Nephron (organoid): ENCODE measurements at regions not wholly inside any gene's neighbourhood (a gene's known extent, or its start where the extent isn't known, plus 50 kb on each side); places are given as distances from the start of the nearest gene placed in this dataset.

ENCODE experiments used
- H3K27ac Mint-ChIP-seq, 3 experiments: 2 replicates each; pipeline ENCODE4 v1.8.0; 2020; ENCODE audit warnings: mixed read lengths in 3 of 3, mild to moderate bottlenecking in 2 of 3, moderate library complexity in 1 of 3
- H3K27me3 Mint-ChIP-seq: 2 replicates; pipeline ENCODE4 v1.8.0; 2021; ENCODE audit warnings: low read depth, mild to moderate bottlenecking, moderate library complexity, mixed read lengths
- H3K36me3 Mint-ChIP-seq: 2 replicates; pipeline ENCODE4 v1.8.0; 2020; ENCODE audit warnings: low read depth, mixed read lengths
- H3K4me1 Mint-ChIP-seq: 2 replicates; pipeline ENCODE4 v1.8.0; 2020; ENCODE audit warnings: mixed read lengths
- H3K4me3 Mint-ChIP-seq, 3 experiments: 2 replicates each; pipeline ENCODE4 v1.8.0; 2020; ENCODE audit warnings: mild to moderate bottlenecking in 3 of 3, mixed read lengths in 3 of 3, moderate library complexity in 2 of 3
- H3K9me3 Mint-ChIP-seq: 2 replicates; pipeline ENCODE4 v1.8.0; 2020; ENCODE audit warnings: mixed read lengths
- TF ChIP-seq, protein P1 (sequence below), 3 experiments: fragments of 200-600 bp; sonication (generic); IDR thresholded peaks; one replicate each; pipeline ENCODE4 v1.5.0; 2021; ENCODE audit warnings: antibody characterized with exemption in 3 of 3; ENCODE audit not compliant: unreplicated experiment in 3 of 3

DNA sequence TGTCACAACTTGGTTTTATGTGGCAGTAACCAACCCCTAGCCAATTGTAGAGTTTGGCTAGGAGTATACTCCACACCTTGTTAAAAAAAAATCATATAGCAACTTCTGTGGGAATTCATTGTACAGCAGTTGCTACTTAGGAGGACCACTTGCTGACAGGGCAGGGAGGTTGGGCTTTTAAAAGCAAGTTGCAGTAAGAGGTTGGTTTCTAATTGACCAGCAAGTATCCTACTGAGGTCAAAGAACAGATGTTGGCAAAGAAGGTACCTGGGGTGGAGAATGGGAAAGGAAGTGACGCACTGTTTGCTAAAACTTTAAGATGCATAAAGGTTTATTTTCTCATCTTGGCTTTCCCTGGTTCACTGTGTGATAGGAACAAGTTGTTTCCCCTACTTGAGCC is 104.6 kb downstream of the TBX3 start:
- H3K4me1 Mint-ChIP-seq, result no peaks in the 10 kb centered on the region
- no peak overlapping the region for H3K27ac Mint-ChIP-seq
- no peaks in the 10 kb centered on the region for H3K36me3 Mint-ChIP-seq
- no peaks in the 10 kb centered on the region for H3K9me3 Mint-ChIP-seq
- H3K27me3 Mint-ChIP-seq, result peaks cover 21% of the 10 kb centered on the region
- TF ChIP-seq, protein P1, sequence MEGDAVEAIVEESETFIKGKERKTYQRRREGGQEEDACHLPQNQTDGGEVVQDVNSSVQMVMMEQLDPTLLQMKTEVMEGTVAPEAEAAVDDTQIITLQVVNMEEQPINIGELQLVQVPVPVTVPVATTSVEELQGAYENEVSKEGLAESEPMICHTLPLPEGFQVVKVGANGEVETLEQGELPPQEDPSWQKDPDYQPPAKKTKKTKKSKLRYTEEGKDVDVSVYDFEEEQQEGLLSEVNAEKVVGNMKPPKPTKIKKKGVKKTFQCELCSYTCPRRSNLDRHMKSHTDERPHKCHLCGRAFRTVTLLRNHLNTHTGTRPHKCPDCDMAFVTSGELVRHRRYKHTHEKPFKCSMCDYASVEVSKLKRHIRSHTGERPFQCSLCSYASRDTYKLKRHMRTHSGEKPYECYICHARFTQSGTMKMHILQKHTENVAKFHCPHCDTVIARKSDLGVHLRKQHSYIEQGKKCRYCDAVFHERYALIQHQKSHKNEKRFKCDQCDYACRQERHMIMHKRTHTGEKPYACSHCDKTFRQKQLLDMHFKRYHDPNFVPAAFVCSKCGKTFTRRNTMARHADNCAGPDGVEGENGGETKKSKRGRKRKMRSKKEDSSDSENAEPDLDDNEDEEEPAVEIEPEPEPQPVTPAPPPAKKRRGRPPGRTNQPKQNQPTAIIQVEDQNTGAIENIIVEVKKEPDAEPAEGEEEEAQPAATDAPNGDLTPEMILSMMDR (IDR thresholded peaks at IDR 0.05; ENCODE audit: unreplicated experiment in 3 of 3), result no peak
- H3K4me3 Mint-ChIP-seq, result no peak overlapping the region

DNA sequence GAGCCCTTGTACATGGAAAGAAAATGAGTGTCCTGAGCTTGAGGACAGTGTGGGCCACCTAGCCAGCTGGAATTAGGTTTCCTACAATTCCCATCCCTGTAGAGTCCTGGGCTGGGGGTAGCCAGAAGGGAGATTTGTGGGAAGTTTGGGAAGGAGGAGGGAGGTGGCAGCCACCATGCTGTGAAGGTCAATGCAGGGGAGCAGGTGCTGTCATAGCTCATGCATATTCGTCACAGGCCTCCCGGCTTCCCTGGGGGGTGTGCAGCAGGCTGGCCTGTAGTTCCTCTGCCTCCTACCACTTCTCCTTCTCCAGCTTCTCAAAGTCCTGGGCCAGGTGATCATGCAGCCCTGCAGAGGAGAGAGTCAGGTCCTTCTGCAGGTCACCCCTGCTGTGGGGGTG is 121.3 kb downstream of the TBX3 start:
- H3K36me3 Mint-ChIP-seq, result no peaks in the 10 kb centered on the region
- H3K4me1 Mint-ChIP-seq, result no peaks in the 10 kb centered on the region
- peaks cover 23% of the 10 kb centered on the region for H3K27me3 Mint-ChIP-seq
- TF ChIP-seq, protein P1 (IDR thresholded peaks at IDR 0.05; ENCODE audit: unreplicated experiment in 3 of 3), result no peak
- no peak overlapping the region for H3K4me3 Mint-ChIP-seq
- no peaks in the 10 kb centered on the region for H3K9me3 Mint-ChIP-seq
- no peak overlapping the region for H3K27ac Mint-ChIP-seq

DNA sequence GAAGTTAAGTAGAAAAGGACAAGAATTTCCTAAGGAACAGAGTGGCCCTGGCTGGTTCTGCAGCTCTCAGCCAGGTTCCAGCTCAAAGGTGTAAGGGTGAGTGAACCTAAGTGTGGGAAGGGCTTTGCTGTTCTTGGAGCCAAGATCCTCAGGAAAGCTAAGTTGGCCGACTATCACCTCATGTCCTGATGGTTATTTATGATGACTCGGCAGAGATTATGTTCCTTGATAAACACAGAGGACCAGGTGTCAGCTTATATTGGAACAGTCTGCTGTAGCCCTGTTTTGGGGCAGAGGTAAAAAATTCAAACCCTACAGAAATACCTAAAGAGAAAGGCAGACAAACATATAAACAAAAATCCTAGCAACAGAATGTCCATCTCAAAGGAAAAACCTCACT is 128.5 kb downstream of the TBX3 start:
- H3K36me3 Mint-ChIP-seq, result no peaks in the 10 kb centered on the region
- no peak overlapping the region for H3K4me3 Mint-ChIP-seq
- no peak overlapping the region for H3K27ac Mint-ChIP-seq
- TF ChIP-seq, protein P1 (IDR thresholded peaks at IDR 0.05; ENCODE audit: unreplicated experiment in 3 of 3), result no peak
- H3K9me3 Mint-ChIP-seq, result no peaks in the 10 kb centered on the region
- H3K27me3 Mint-ChIP-seq, result peaks cover 18% of the 10 kb centered on the region
- H3K4me1 Mint-ChIP-seq, result no peaks in the 10 kb centered on the region

DNA sequence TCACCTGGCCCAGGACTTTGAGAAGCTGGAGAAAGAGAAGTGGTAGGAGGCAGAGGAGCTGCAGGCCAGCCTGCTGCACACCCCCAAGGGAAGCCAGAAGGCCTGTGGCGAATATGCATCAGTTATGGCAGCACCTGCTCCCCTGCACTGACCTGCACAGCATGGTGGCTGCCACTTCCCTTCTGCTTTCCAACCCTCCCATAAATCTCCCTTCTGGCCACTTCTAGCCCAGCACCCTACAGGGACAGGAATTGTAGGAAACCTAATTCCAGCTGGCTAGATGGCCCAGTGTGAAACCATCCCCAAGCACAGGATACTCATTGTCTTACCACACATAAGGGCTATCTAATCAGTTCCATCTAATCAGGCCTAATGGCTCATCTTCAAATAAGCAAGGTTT is 136.3 kb downstream of the TBX3 start:
- Mint-ChIP-seq H3K9me3 (no peaks in the 10 kb centered on the region), H3K27me3 (peaks cover 4% of the 10 kb centered on the region), H3K36me3 (no peaks in the 10 kb centered on the region), H3K4me1 (no peaks in the 10 kb centered on the region), H3K27ac (no peak overlapping the region), H3K4me3 (no peak overlapping the region)
- TF ChIP-seq, protein P1 (IDR thresholded peaks at IDR 0.05; ENCODE audit: unreplicated experiment in 3 of 3), result no peak

DNA sequence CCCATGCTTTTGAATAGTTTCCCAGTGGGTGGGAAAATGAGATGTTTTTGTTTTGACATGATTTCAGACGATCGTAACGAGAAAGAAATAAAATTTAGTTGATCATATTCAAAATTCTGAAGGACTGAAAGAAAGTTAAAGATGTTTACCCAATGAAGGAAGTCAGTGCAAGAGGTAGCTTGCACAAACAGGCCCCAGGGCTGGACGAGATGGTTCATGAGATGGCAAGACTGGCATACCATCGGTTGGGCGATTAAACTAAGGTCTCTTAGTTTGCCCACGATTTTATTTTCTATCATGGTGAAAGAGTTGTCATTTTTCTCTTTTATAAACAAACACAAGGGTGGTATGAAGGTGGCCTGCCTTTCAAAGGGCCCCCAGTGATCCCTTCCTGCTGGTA is 124.5 kb upstream of the TBX5 start:
- Mint-ChIP-seq H3K27ac (no peak overlapping the region), H3K36me3 (no peaks in the 10 kb centered on the region), H3K27me3 (peaks cover 34% of the 10 kb centered on the region), H3K4me1 (no peaks in the 10 kb centered on the region), H3K9me3 (peaks cover 2% of the 10 kb centered on the region), H3K4me3 (no peak overlapping the region)
- TF ChIP-seq, protein P1 (IDR thresholded peaks at IDR 0.05; ENCODE audit: unreplicated experiment in 3 of 3), result no peak

DNA sequence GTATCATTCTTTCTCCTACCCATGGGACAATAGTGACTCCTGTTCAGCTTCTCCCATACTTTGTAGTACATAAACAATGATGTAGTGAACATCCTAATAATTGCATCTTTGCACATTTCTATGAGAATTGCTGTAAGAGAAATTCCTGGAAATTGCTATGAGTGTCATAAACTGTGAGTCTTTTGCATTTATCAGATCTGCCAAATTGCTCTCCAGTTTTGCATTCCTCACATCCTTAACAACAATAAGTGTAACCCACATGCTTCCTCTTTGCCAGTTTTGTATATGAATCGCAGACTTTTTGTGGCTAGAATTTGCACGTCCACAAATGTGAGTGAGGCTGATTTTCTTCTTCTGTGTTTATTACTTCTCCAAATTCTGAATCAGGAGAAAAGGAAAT is 124.0 kb upstream of the TBX5 start:
- Mint-ChIP-seq H3K9me3 (peaks cover 2% of the 10 kb centered on the region), H3K27ac (no peak overlapping the region), H3K4me3 (no peak overlapping the region), H3K36me3 (no peaks in the 10 kb centered on the region), H3K4me1 (no peaks in the 10 kb centered on the region), H3K27me3 (peaks cover 29% of the 10 kb centered on the region)
- TF ChIP-seq, protein P1 (IDR thresholded peaks at IDR 0.05; ENCODE audit: unreplicated experiment in 3 of 3), result no peak
